Tibial nerve (tissue), 4 donors: ENCODE measurements at regions not wholly inside any gene's neighbourhood (a gene's known extent, or its start where the extent isn't known, plus 50 kb on each side); places are given as distances from the start of the nearest gene placed in this dataset.

Experiments used
- CTCF ChIP-seq, 5 experiments: fragments of 200-600 bp in 3 of 5; fragments of 450-650 bp in 2 of 5; sonication (generic) in 3 of 5; IDR thresholded peaks; one replicate each; pipeline ENCODE4 v1.5.1; 2016 to 2019; ENCODE audit warnings: antibody characterized with exemption in 5 of 5, mild to moderate bottlenecking in 3 of 5, moderate library complexity in 2 of 5
- EP300 ChIP-seq, 2 donors: sonication (generic); formaldehyde crosslinking; IDR thresholded peaks; one replicate each; pipeline ENCODE4 v1.6.1; 2017; ENCODE audit warnings: antibody characterized with exemption in 2 of 2, mild to moderate bottlenecking in 1 of 2
- POLR2A ChIP-seq, 2 donors: fragments of 450-650 bp; IDR thresholded peaks; one replicate each; pipeline ENCODE4 v1.6.1; 2017; ENCODE audit warnings: antibody characterized with exemption in 2 of 2, mild to moderate bottlenecking in 2 of 2, moderate library complexity in 2 of 2

- TF ChIP-seq CTCF (IDR thresholded peaks at IDR 0.05) (no peak), POLR2A (IDR thresholded peaks at IDR 0.05) (no peak), EP300 (IDR thresholded peaks at IDR 0.05) (no peak)
Observed at GRCh38 chr2:80719607-80720006, 415.1 kb upstream of the LRRTM1 start.
